Body of pancreas (tissue), 4 donors: ENCODE measurements at regions not wholly inside any gene's neighbourhood (a gene's known extent, or its start where the extent isn't known, plus 50 kb on each side); places are given as distances from the start of the nearest gene placed in this dataset.

ENCODE experiments used
- ATAC-seq: fragments of 150-250 bp; one replicate; pipeline ENCODE4 v1.9.1; 2016
- DNase-seq, 4 donors: peaks; one replicate each; pipeline ENCODE4 v3.0.0-alpha.2; 2019
- H3K27ac ChIP-seq, 4 donors: fragments of 200-600 bp; sonication (generic); 1 replicate in 3 of 4; 2 replicates in 1 of 4; pipeline versions ENCODE4 v1.5.1 to v1.6.1; 2016 to 2019; ENCODE audit warnings: mild to moderate bottlenecking in 1 of 4, mixed read lengths in 1 of 4, moderate library complexity in 1 of 4
- H3K27me3 ChIP-seq, 2 donors: fragments of 200-600 bp; sonication (generic); one replicate each; pipeline ENCODE4 v1.6.0; 2016; ENCODE audit warnings: mild to moderate bottlenecking in 1 of 2
- H3K36me3 ChIP-seq, 2 donors: fragments of 200-600 bp; sonication (generic); replicated peaks in 1 of 2; 2 replicates each; pipeline ENCODE4 v1.5.1; 2016; ENCODE audit warnings: low read depth in 2 of 2; ENCODE audit not compliant: insufficient read depth in 1 of 2
- H3K4me1 ChIP-seq: fragments of 200-600 bp; sonication (generic); one replicate; pipeline ENCODE4 v1.6.0; 2016
- H3K4me3 ChIP-seq, 2 donors: fragments of 200-600 bp; sonication (generic); 1 replicate in 1 of 2; 2 replicates in 1 of 2; pipeline ENCODE4 v1.5.1; 2016 to 2019
- H3K9me3 ChIP-seq, 3 donors: fragments of 200-600 bp; sonication (generic); 1 replicate in 2 of 3; 2 replicates in 1 of 3; pipeline ENCODE4 v1.5.1; 2016
- CTCF ChIP-seq, 7 experiments: fragments of 450-650 bp in 4 of 7; fragments of 200-600 bp in 3 of 7; sonication (generic) in 3 of 7; IDR thresholded peaks; one replicate each; pipeline ENCODE4 v1.5.1; 2016 to 2019; ENCODE audit warnings: antibody characterized with exemption in 7 of 7
- POLR2A ChIP-seq, 3 donors: fragments of 450-650 bp; IDR thresholded peaks; one replicate each; pipeline ENCODE4 v1.6.1; 2016; ENCODE audit warnings: antibody characterized with exemption in 3 of 3, mild to moderate bottlenecking in 2 of 3
- WGBS, 2 donors: methylation state at CpG; one replicate each; pipeline ENCODE4 v1.1.5; 2017; 5-methylcytosine and 5-hydroxymethylcytosine counted together
- intact Hi-C: fragments of 100-400 bp; cut with DNase I; formaldehyde crosslinking; loops from one replicate; pipeline ENCODE4 v1.15.1; 2023

- intact Hi-C loops = no loop called here
- no peaks in the 10 kb centered on the region for H3K4me1 ChIP-seq
- 76 to 88% methylated on average over 8 of the region's 8 CpGs for WGBS, 2 donors
These were observed 141.9 kb downstream of the CYRIA start for GRCh38 chr2:16523711-16524110.

GRCh38 chr2:16522031-16522831, 143.4 kb downstream of the CYRIA start:
- intact Hi-C loops = no loop called here
- H3K9me3 ChIP-seq = no peaks in the 10 kb centered on the region
- peak overlapping the region in 1 of 4 donors; percentile 41 for H3K27ac ChIP-seq
- H3K4me1 ChIP-seq = no peaks in the 10 kb centered on the region
- H3K36me3 ChIP-seq = no peaks in the 10 kb centered on the region
- DNase-seq (no peak), ATAC-seq (no peak)
- no peak overlapping the region for H3K4me3 ChIP-seq
- WGBS, 2 donors = 46 to 47% methylated on average over 13 of the region's 13 CpGs
- no peak for TF ChIP-seq POLR2A (IDR thresholded peaks at IDR 0.05)
- H3K27me3 ChIP-seq = no peaks in the 10 kb centered on the region

More at GRCh38 chr2:16523711-16524110, 141.9 kb downstream of the CYRIA start:
- Histone ChIP-seq H3K9me3 (no peaks in the 10 kb centered on the region), H3K27me3 (no peaks in the 10 kb centered on the region), H3K36me3 (no peaks in the 10 kb centered on the region), H3K27ac (no peak overlapping the region), H3K4me3 (no peak overlapping the region)
- ATAC-seq (no peak), DNase-seq (no peak)
- TF ChIP-seq POLR2A (IDR thresholded peaks at IDR 0.05) = no peak
- TF ChIP-seq CTCF (IDR thresholded peaks at IDR 0.05) = no peak

- intact Hi-C loops = no loop called here
- WGBS, 2 donors = 0% methylated on average over 1 of the region's 1 CpG
- ATAC-seq = no peak
These were observed 144.7 kb downstream of the CYRIA start for GRCh38 chr2:16520891-16521290.

GRCh38 chr2:16515696-16516095, 149.9 kb downstream of the CYRIA start:
- no peaks in the 10 kb centered on the region for H3K27me3 ChIP-seq
- intact Hi-C loops = no loop called here
- no peak overlapping the region for H3K27ac ChIP-seq
- WGBS, 2 donors = 47 to 52% methylated on average over 4 of the region's 4 CpGs
- ATAC-seq (no peak), DNase-seq (no peak)
- no peak overlapping the region for H3K4me3 ChIP-seq
- TF ChIP-seq CTCF (IDR thresholded peaks at IDR 0.05) (no peak), POLR2A (IDR thresholded peaks at IDR 0.05) (no peak)
- no peaks in the 10 kb centered on the region for H3K9me3 ChIP-seq
- H3K36me3 ChIP-seq = no peaks in the 10 kb centered on the region
- no peaks in the 10 kb centered on the region for H3K4me1 ChIP-seq

More at GRCh38 chr2:16520891-16521290, 144.7 kb downstream of the CYRIA start:
- TF ChIP-seq CTCF (IDR thresholded peaks at IDR 0.05) = no peak
- no peak for TF ChIP-seq POLR2A (IDR thresholded peaks at IDR 0.05)
- DNase-seq = no peak
- no peaks in the 10 kb centered on the region for H3K36me3 ChIP-seq
- H3K4me1 ChIP-seq = no peaks in the 10 kb centered on the region
- H3K27me3 ChIP-seq = no peaks in the 10 kb centered on the region
- H3K27ac ChIP-seq = no peak overlapping the region
- no peaks in the 10 kb centered on the region for H3K9me3 ChIP-seq
- no peak overlapping the region for H3K4me3 ChIP-seq

- H3K4me1 ChIP-seq = no peaks in the 10 kb centered on the region
- DNase-seq (no peak), ATAC-seq (no peak)
- H3K27me3 ChIP-seq = peaks cover 0 to 5% of the 10 kb centered on the region in 2 donors
- whole genome bisulfite sequencing, 2 donors = 43 to 58% methylated on average over 2 of the region's 2 CpGs
- H3K4me3 ChIP-seq = no peak overlapping the region
- no peaks in the 10 kb centered on the region for H3K36me3 ChIP-seq
- H3K27ac ChIP-seq = no peak overlapping the region
- intact Hi-C loops = no loop called here
- H3K9me3 ChIP-seq = no peaks in the 10 kb centered on the region
- no peak for TF ChIP-seq POLR2A (IDR thresholded peaks at IDR 0.05)
- no peak for TF ChIP-seq CTCF (IDR thresholded peaks at IDR 0.05)
These were observed 152.0 kb downstream of the CYRIA start for GRCh38 chr2:16513626-16514025.
